ENCODE measurements at regions not wholly inside any gene's neighbourhood (a gene's known extent, or its start where the extent isn't known, plus 50 kb on each side); places are given as distances from the start of the nearest gene placed in this dataset.

DNA sequence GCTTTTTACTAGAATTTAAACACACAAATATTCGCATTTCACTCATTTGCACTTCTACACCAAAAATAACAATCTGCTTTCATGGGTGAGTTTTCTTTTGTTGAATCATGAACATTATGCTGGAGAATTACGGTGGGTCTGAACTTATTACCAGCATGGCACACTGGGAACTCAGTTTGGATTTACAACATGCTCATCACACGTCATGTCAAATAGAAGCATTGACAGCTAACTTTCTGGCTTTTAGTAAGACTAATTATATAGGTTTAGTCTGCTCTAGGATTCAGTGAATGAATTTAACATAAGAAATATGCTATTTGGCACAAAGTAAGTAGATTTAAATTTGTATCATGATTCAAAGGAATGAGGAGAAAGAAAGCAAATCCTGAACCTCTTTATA is 290.4 kb downstream of the TMEM167A start:
- DNase-seq, result no peak
- H3K36me3 ChIP-seq, result no peaks in the 10 kb centered on the region
- WGBS, 5 donors, result 87 to 94% (median 91%) methylated on average over 3 of the region's 3 CpGs

DNA sequence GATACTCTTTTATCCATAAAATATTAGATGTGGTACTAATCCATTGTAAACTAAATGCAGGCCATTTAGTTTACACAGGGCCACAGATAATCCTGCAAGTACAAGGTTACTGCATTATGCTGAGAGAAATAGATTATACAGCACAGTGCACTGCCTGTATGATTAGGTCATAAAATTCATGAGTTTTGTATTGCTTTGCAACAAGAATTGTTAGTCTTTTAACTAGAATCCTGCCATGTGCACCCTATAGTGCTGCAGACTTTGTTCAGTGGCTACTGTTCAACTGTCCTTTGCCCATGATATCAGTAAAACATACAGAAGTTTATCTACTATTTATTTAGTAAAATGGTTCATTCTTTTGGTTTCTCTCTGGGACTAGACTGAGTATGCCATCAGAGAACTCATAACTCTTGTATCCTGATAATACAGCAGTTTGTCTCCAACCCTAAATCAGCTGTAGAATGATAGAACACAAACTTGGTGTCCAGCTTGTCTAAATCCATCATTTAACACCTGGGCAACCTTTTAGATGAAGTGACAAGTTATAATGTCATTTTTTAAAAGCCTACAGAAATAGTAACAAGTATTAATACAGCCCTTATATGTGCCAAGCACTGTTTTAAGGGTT is 291.2 kb downstream of the TMEM167A start:
- intact Hi-C loops (cut with DNase I; ENCODE audit: low total_unique reads), result no loop called here
- TF ChIP-seq, protein P1, sequence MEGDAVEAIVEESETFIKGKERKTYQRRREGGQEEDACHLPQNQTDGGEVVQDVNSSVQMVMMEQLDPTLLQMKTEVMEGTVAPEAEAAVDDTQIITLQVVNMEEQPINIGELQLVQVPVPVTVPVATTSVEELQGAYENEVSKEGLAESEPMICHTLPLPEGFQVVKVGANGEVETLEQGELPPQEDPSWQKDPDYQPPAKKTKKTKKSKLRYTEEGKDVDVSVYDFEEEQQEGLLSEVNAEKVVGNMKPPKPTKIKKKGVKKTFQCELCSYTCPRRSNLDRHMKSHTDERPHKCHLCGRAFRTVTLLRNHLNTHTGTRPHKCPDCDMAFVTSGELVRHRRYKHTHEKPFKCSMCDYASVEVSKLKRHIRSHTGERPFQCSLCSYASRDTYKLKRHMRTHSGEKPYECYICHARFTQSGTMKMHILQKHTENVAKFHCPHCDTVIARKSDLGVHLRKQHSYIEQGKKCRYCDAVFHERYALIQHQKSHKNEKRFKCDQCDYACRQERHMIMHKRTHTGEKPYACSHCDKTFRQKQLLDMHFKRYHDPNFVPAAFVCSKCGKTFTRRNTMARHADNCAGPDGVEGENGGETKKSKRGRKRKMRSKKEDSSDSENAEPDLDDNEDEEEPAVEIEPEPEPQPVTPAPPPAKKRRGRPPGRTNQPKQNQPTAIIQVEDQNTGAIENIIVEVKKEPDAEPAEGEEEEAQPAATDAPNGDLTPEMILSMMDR (IDR thresholded peaks at IDR 0.05 in 8 of 11, conservative IDR thresholded peaks at IDR 0.05 in 3 of 11), result no peak
- no peak for TF ChIP-seq POLR2A (IDR thresholded peaks at IDR 0.05)
- TF ChIP-seq POLR2AphosphoS5 (IDR thresholded peaks at IDR 0.05), result no peak
- H3K4me1 ChIP-seq, result no peaks in the 10 kb centered on the region
- H3K4me3 ChIP-seq, result no peak overlapping the region
- no peak for DNase-seq
- no peaks in the 10 kb centered on the region for H3K36me3 ChIP-seq
- H3K27me3 ChIP-seq (replicated peaks in 1 of 7), result no peaks in the 10 kb centered on the region
- H3K27ac ChIP-seq, result no peak overlapping the region
- no peaks in the 10 kb centered on the region for H3K9me3 ChIP-seq

More for the DNA sequence above, 290.4 kb downstream of the TMEM167A start:
- H3K27ac ChIP-seq, result no peak overlapping the region
- intact Hi-C loops (cut with DNase I; ENCODE audit: low total_unique reads), result no loop called here
- no peaks in the 10 kb centered on the region for H3K4me1 ChIP-seq
- H3K9me3 ChIP-seq, result no peaks in the 10 kb centered on the region
- no peak overlapping the region for H3K4me3 ChIP-seq
- no peak for TF ChIP-seq POLR2AphosphoS5 (IDR thresholded peaks at IDR 0.05)
- no peaks in the 10 kb centered on the region for H3K27me3 ChIP-seq (replicated peaks in 1 of 7)

DNA sequence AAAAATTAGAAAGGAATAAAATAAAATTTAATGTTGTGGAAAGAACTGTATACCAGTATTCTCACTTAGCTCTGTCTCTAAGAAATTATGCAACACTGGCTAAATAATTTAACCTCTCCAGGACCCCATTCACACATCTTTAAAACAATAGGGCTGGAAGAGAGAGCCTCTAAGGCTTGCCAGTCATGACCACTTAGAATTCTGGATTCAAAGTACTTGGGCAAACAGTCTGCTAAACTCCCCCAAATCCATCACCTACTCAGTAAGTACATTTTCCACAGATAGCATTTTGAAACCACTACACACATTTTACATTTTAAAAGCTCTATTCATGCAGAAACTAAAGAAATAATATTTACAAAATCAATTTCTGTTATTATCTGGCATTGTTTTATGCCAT is 291.7 kb downstream of the TMEM167A start:
- intact Hi-C loops (cut with DNase I; ENCODE audit: low total_unique reads), result no loop called here
- TF ChIP-seq POLR2A (IDR thresholded peaks at IDR 0.05) (no peak), POLR2AphosphoS5 (IDR thresholded peaks at IDR 0.05) (no peak)
- TF ChIP-seq, protein P1 (IDR thresholded peaks at IDR 0.05 in 8 of 11, conservative IDR thresholded peaks at IDR 0.05 in 3 of 11), result no peak
- H3K4me3 ChIP-seq, result no peak overlapping the region
- no peak overlapping the region for H3K27ac ChIP-seq
- no peaks in the 10 kb centered on the region for H3K27me3 ChIP-seq (replicated peaks in 1 of 7)
- no peaks in the 10 kb centered on the region for H3K9me3 ChIP-seq
- H3K36me3 ChIP-seq, result no peaks in the 10 kb centered on the region
- DNase-seq, result no peak
- H3K4me1 ChIP-seq, result no peaks in the 10 kb centered on the region

DNA sequence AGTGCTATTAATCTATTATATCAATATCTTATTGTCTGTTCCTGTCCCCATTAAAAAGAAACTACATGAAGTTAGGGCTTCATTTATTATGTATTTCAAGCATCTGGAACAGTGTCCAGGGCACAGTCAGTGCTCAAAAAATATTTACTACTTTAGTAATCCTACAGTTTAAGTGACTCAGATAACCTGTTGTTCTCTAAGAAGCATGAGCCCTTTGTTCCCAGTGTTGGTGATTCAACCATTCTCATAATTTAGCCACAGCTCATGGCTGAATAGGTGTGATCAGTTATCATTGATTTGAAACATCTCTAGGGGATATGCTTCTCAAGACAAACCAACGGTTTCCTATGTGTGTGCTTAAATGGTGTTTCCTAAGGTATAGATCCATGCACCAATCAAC is 292.7 kb downstream of the TMEM167A start:
- no peaks in the 10 kb centered on the region for H3K36me3 ChIP-seq
- intact Hi-C loops (cut with DNase I; ENCODE audit: low total_unique reads), result no loop called here
- no peaks in the 10 kb centered on the region for H3K9me3 ChIP-seq
- WGBS, 5 donors, result 71 to 93% (median 80%) methylated on average over 1 of the region's 1 CpG
- no peaks in the 10 kb centered on the region for H3K4me1 ChIP-seq
- H3K4me3 ChIP-seq, result no peak overlapping the region
- no peaks in the 10 kb centered on the region for H3K27me3 ChIP-seq (replicated peaks in 1 of 7)
- TF ChIP-seq, protein P1 (IDR thresholded peaks at IDR 0.05 in 8 of 11, conservative IDR thresholded peaks at IDR 0.05 in 3 of 11), result no peak
- TF ChIP-seq POLR2A (IDR thresholded peaks at IDR 0.05), result no peak
- TF ChIP-seq POLR2AphosphoS5 (IDR thresholded peaks at IDR 0.05), result no peak
- no peak for DNase-seq
- no peak overlapping the region for H3K27ac ChIP-seq

DNA sequence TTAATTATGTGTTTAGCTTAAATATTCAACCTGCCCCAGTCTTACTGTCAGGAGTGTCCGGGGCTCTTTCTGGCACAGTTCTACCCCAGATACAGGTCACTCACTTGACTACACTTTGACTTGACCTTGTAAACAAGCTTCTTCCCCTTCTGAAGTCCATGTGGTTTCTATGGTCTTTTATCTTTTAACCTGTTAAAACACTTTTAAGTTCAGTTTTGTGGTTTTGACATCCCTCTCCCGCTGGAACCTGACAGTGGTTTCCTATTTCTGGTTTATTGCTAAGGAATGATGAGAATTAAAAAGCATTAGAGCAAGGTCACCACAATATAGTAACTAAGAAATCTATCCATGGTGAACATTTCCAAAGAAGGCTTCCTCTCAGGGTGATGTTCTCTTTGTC is 300.1 kb downstream of the TMEM167A start:
- H3K36me3 ChIP-seq, result no peaks in the 10 kb centered on the region
- intact Hi-C loops (cut with DNase I; ENCODE audit: low total_unique reads), result no loop called here
- H3K27me3 ChIP-seq (replicated peaks in 1 of 7), result no peaks in the 10 kb centered on the region
- no peaks in the 10 kb centered on the region for H3K9me3 ChIP-seq
- H3K4me3 ChIP-seq, result no peak overlapping the region
- 18 to 32% (median 29%) methylated on average over 2 of the region's 2 CpGs for WGBS, 5 donors
- TF ChIP-seq, protein P1 (IDR thresholded peaks at IDR 0.05 in 8 of 11, conservative IDR thresholded peaks at IDR 0.05 in 3 of 11), result no peak
- TF ChIP-seq POLR2A (IDR thresholded peaks at IDR 0.05) (no peak), POLR2AphosphoS5 (IDR thresholded peaks at IDR 0.05) (no peak)
- no peak overlapping the region for H3K27ac ChIP-seq
- no peak for DNase-seq
- no peaks in the 10 kb centered on the region for H3K4me1 ChIP-seq
